ENCODE measurements at regions not wholly inside any gene's neighbourhood (a gene's known extent, or its start where the extent isn't known, plus 50 kb on each side); places are given as distances from the start of the nearest gene placed in this dataset.

GRCh38 chr18:78611201-78611800, 368.3 kb upstream of the SALL3 start:
- TF ChIP-seq, protein P1, sequence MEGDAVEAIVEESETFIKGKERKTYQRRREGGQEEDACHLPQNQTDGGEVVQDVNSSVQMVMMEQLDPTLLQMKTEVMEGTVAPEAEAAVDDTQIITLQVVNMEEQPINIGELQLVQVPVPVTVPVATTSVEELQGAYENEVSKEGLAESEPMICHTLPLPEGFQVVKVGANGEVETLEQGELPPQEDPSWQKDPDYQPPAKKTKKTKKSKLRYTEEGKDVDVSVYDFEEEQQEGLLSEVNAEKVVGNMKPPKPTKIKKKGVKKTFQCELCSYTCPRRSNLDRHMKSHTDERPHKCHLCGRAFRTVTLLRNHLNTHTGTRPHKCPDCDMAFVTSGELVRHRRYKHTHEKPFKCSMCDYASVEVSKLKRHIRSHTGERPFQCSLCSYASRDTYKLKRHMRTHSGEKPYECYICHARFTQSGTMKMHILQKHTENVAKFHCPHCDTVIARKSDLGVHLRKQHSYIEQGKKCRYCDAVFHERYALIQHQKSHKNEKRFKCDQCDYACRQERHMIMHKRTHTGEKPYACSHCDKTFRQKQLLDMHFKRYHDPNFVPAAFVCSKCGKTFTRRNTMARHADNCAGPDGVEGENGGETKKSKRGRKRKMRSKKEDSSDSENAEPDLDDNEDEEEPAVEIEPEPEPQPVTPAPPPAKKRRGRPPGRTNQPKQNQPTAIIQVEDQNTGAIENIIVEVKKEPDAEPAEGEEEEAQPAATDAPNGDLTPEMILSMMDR (IDR thresholded peaks at IDR 0.05): no peak

DNA sequence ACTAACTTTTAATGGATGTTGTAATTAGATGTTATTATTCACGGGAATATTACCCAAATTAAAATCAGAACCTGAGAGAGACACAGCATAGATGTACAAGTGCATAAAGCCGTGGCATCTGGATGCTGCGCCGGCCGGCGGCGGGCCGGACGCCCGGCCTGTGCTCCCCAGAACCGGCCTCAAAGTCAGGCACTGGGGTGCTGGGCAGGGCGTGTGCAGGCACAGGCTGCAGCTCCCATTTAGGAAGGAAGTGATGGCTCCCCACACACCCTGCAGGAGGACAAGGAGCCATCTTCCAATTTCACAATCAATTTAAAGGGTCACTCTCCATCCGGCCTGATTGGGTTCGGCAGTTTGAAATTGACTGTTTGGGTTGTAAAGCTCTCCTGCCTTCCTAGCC, 367.7 kb upstream of the SALL3 start:
- TF ChIP-seq, protein P1 (IDR thresholded peaks at IDR 0.05): no peak

- TF ChIP-seq, protein P1 (IDR thresholded peaks at IDR 0.05): no peak
These were observed 367.3 kb upstream of the SALL3 start for GRCh38 chr18:78612318-78612717.

GRCh38 chr18:78612801-78613200, 366.8 kb upstream of the SALL3 start:
- TF ChIP-seq, protein P1 (IDR thresholded peaks at IDR 0.05): no peak

DNA sequence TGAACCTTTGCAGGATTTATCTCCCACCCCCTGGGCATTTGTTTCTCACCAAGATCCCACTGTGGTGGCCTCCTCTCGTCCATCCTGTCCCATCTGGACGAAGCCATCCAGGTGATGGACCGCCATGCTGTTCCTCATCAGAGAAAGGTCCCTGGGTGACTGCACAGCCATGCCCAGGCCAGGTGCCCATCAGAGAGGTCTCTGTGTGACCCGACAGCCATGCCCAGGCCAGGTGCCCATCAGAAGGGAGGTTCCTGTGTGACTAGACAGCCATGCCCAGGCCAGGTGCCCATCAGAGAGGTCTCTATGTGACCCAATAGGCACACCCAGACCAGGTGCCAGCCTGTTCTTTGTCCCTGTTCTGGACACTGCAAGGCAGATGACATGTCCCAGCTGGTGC, 360.9 kb upstream of the SALL3 start:
- TF ChIP-seq, protein P1 (IDR thresholded peaks at IDR 0.05): no peak

- TF ChIP-seq, protein P1 (IDR thresholded peaks at IDR 0.05): no peak
These were observed 359.8 kb upstream of the SALL3 start for GRCh38 chr18:78619854-78620253.

DNA sequence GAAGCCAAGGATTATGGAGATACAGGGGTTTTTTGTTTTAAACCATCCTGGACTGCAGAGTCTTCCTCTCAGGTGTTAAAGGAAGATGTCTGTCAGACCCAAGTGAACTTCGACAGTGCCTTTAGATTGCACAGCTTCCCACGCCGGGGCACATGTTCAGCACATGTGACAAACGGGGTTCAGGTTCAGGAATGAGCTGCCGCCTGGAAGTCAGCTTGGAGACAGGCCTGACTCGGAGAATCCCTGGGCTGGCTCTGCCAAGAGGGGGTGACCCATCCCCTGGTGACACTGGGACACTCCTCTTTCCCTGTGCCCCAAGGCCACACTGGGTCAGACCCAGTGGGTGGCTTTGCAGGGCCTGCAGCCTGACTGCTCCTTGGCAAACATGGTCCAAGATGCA, 359.3 kb upstream of the SALL3 start:
- TF ChIP-seq, protein P1 (IDR thresholded peaks at IDR 0.05): no peak

Data from LNCAP (cell line).